Daoy (cell line): ENCODE measurements at regions not wholly inside any gene's neighbourhood (a gene's known extent, or its start where the extent isn't known, plus 50 kb on each side); places are given as distances from the start of the nearest gene placed in this dataset.
"Not testable (repeated sequence)": the region's sequence is repeated elsewhere in the genome, so short reads cannot be mapped to it uniquely, and the experiment has no call there.

Experiments used
- DNase-seq: peaks from one replicate; pipeline ENCODE4 v3.0.0-alpha.2; 2015; ENCODE audit warnings: low read depth

DNA sequence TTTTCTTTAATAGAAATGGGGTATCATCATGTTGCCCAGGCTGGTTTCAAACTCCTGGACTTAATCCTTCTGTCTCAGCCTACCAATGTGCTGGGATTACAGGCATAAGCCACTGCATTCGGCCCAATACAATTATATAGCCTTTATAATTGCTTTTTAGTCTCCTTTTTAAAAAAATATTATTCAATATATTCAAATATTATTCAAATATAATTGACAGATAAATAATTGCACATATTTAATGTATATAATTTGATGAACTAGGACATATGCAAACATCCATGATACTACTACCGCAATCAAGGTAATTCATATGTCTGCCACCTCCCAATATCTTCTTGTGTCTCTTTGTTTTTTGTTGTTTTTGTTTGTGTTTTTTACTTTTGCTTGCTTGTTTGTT lies 894.2 kb upstream of the PTPRD start:
- DNase-seq: no peak

DNA sequence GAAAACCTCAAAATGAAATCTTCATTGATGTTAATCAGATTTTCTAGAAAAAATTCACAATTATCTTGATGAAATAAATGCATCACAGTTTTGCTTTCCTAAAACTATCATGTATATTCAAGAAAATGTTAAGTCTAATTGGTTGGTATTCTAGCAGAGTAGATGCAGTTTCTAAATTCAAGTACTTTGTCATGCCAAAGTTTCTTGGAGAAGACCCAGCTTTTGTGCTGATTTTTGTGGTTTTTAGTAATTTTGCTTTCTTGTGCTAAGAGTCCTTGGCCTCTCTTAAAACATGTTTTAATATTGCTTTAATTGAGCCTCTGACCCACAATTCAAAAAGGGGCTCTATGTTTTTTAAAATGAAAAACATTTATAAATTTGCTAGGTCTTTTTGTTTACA lies 924.8 kb upstream of the PTPRD start:
- no peak for DNase-seq

DNA sequence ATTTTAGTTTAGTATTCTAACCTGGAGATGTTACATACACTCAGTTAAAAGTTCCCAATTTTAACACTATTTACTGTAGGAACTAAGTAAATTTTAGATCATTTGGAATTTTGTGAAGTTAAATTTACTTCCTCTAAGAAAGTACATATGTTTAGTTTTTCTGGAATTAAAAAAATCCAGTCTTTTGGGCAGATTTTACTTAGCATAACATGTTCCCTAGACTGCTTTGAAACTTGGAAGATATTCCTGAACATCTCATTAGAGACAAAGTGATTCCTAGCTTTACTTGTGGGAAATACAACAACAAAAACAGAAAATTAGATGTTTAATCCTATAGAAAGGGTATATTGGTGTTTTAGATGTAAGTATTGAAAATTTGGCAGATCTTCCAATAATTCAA lies 930.0 kb upstream of the PTPRD start:
- no peak for DNase-seq

DNA sequence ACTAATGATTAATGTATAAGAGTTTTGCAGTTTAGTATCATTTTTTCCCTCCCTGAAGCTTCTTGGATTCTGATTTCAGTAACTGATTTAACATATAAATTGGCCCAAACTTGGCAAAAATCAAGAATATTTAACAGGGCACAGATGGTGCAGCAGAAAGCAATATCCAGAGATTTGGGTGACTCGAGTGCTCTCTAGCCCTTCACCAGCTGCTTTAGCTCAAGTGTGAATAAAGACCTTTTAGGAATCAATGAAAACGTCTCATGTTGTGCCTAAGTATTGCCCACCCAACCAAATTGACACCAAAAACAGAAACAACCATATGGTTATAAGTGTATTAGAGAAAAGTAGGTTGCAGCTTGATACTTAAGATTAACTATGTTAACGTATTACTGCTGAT lies 933.4 kb upstream of the PTPRD start:
- DNase-seq: no peak

DNA sequence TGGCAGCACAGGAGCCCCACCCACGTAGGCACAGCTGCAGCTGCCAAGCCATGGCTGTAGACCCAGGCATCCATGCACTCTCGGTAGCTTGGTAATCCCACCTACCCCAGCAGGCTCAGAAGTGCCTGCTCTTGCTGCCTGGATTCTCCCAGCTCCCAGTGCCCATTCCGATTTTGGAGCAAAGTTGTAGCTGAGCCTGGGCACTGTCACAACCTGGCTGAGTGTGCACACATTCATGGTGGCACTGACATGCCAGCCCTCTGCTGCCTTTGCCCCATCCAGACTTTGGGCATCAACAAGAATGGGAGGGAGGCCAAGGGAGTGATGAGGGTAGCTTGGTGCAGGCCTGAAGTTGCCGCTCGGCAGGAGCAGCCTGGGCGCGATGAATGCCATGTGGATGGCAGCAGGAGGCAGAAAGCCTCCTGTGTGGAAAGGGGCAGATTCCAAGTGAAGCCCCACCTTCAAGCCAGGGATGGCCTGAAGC lies 936.6 kb upstream of the PTPRD start:
- no peak for DNase-seq

DNA sequence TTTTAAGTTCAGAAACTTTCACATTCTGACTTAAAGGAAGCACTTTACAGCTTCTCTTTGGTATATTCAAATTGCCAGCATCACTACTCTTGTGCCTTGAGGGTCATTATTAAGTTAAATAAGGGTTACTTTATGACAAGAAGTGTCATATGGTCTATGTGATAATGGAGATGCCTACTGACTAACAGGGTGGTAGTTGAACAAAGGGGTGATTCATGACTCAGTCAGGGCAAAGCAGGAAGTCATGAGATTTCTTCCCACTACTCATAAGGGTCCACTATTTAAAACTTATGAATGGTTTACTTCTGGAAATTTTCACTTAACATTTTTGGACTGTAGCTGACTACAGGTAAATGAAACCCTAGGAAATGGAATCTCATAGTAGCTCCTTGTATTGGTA lies 938.3 kb upstream of the PTPRD start:
- DNase-seq: peak; percentile 62

DNA sequence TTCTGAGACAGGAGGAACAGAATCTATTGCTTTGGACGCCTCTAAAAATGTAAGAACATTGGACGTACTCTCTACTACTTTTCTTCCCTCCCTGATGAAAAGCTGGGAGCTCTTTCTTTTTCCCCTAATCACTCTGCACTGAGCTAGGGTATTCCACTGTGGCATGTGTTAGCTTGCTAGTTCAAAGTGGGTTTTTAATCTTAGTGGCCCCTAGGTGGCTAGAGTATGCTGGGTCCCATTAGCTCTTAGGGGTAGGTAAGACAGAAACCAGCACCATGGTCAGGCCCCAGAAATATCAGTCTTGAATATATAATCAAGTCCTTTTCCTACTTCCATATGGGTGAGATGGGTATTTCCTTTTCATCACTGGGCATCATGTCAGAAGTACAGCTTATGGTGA lies 945.2 kb upstream of the PTPRD start:
- no peak for DNase-seq

DNA sequence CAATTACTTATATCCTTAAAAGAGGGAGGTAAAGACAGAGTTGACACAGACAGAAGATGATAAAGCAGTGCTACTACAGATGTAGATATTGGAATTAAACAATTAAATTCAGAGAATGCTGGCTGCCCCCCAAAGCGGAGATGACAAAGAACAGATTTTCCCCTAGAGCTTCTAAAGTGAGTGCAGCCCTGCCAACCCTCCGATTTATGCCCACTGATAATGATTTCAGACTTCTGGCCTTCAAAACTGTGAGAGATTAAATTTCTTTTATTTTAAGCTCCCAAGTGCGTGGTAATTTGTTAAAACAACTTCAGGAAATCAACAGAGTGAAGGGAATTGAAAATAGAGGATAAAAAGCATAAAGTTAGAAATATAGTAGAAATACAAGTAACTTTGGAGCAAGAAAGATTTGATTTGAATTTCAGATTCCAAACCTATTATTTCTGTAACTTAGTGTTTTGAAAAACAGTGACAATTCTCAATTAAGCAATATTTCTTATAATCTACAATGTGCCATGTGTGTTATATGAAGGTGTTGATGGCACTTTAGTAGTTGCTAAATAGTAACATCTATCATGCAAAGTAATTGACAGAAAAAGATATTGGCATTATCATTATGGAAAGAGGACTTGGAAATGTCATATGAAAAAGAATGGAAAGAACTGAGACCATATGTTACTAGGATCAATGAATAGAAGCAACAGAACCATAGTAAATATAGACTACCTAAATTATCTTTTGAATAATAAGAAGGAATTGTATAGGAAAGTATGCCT lies 946.4 kb upstream of the PTPRD start:
- DNase-seq: no peak

DNA sequence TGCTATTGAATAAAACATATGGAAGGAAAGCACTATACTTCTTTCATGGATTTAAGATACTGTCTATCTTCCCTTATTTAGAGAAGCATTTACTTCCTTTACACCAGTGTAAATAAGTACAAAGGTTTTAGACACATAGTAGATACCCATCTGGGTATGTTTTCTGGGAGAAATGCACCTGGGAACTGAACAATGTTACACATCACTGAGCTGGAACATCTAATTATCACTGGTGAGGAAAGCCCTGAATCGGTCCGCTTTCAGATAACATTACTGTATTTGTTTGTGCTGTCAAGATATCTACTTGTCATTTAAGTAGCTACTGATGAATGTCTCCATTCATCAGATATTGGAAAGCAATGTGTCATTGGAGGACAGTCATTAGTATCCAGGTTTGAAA lies 964.7 kb upstream of the PTPRD start:
- no peak for DNase-seq

DNA sequence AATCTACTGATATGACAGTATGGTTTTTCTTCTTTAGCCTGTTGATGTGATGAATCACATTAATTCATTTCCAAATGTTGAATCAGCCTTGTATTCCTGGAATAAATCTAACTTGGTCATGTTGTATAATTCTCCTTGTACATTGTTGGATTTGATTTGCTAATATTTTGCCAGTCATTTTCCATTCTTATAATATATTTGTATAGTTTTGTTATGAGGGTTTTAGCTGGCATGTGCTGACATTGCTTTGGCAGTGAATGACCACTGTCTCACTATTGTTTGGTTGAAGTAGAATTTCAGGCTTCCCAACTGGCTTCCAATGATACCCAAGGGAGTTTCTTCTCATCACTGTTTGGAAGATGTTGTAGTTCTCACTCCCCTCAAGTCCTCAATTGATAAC lies 983.0 kb upstream of the PTPRD start:
- no peak for DNase-seq

DNA sequence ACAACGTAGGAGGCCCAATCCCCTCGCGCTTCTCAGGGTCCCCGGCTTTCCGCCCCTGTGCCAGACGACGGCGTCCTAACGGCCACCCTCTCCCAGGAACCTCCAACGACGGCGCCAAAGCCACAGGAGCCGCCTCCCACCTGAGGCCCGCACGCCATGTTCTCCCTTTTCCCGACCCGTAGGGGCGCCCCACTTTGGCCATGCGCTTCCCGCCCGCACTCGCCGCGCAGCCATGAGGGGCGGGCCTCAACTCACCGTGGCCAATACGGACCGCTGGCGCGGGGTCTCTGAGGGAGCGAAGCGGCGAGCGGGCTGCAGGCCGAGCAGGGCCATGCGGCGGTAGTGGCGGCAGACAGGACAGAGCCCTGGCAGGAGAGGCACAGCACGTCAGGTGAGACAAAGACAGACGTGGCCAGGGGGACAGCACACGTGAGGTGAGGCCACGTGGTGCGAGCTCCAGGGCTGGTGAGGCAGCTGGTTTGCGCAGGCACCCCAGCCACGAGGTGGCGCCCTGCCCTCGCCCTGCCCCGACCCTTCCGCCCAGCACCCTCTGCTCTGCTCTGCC lies 1005.5 kb upstream of the PTPRD start:
- DNase-seq: peak; percentile 91

DNA sequence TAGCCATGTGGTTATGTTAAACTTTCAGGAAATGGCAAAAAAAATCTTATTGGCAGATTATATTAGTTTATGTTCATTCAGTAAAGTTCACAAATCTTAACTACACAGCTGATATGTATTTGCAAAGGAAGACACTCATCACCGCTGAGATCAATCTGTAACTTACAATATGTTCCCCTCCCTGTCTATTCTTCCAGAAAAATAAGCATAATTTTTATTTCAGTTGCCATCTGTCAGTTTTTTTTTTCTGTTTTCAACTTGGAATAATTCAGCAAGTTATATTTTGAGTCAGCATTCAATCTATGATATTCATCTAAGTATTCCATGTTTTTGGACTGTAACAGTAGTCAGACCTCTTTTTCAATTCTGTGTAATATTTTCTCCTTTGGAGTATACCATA lies 1019.9 kb upstream of the PTPRD start:
- no peak for DNase-seq

DNA sequence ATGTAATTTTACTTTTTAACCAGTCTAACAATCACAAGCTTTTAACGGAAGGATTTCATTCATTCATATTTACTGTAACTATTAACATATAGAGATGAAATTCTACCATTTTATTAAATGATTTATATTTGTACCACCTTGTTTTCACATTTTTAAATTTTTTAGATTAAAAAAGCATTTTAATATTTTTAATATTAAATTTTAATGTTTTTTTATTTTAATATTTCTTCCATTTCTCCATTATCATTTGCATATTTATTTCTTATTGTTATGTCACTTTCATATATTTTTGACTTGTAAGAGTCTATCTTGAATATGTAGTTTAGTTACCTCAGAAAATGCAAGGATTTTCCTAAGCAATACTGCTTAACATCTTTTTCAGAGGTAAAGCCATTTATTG lies 1034.0 kb upstream of the PTPRD start:
- no peak for DNase-seq

DNA sequence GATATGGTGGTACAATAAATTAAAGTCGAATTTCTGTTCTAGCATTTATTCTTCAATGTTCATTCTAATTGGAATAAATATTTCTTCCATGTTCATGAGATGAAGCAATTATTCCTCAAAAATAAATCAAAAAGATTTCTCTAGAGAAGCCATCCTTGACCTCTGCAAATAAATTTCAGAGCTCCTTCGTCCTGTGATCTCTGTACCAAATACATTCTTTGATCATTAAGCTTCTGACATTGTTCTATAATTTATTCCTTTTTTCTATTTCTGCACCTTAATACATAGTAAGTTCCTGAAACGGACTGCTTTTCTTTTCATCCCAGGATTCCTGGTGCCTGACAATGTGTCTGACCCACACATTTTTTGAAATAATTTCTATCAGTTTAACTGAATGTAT lies 1039.3 kb upstream of the TYRP1 start:
- DNase-seq: no peak

DNA sequence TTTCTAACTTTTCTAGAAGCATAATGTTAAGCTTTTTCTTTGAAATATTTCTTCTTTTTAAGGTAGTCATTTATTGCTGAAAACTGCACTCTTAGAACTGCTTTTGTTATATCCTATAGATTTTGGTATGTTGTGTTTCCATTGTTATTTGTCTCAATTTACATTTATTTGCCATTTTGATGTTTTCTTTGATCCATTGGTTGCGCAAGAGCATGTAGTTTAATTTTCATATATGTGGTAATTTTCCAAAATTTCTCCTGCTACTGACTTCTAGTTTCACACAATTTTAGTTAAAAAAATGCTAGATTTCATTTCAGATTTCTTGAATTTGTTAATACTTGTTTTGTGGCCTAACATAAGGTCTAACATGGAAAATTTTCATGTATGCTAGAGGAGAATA lies 1029.3 kb upstream of the TYRP1 start:
- no peak for DNase-seq

DNA sequence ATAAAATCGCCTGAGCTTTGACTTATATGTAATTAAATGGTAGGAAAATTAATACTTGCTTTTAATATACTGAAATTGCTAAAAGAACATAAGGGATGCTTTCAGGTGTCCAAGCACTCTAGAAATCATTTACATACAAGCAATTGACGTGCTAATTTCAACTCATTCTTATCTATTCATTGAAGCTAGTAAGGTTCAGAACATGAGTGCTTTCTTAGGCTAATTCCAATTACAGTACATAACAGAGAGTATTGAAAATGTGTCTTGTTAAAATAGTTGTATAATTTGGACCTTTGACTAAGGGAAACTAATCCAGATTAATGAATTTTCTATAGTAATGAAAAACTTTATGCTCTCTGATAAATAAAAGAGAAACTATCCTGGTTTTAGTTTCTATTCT lies 1016.4 kb upstream of the TYRP1 start:
- no peak for DNase-seq

DNA sequence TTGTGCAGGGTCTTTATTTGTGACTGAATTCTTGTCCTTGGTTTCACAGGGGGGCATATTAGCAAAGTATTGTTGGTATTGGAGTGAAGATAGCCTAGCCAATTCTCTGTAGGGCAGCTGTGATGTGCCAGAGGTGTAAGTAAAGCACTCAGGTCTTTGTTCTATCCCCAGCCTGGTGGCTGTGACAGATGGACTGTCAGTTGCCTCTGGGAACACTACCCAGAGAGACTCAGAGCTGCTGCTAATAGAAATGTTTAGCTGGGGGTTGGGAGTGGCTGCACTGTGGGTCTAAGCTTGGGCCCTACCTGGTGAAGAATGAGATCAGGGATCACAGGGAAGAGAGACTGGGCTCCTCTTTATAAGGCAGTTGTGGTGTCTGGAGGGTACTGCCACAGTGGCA lies 1006.5 kb upstream of the TYRP1 start:
- DNase-seq: no peak

DNA sequence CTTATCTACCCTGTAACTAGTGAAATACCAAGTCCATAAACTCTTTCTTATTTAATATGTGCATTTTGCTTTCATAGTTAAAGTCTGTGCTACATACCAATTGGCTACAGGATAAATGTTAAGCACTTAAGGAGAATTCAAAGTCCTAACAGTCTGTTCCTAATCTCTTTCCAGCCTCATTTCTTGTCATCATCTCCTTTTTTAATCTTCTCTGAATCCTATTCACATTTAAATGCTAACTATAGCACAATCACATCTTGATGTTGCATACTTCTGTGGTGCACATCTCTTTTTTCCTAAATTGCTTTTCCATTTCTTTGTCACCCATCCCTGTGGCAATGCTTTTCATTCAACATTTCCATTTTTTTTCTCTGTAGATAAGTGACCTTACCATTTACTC lies 996.1 kb upstream of the TYRP1 start:
- no peak for DNase-seq

DNA sequence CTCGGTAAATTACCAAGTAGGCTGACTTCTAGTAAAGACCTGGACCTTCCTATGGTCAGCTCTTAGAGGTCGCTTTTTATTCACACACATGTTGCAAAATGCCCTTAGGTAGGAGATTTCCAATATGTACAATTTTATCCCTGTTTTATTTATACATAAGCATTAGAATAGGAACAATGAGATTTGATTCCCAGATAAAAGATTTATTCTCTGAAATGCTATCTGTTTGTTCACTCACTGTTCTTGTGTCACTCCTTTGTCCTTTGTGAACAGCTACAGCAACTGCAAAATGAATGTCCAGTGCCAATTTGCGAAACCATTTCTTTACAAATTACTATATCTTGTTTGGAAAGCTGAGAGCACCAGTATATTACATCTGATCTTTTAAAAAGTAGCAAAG lies 991.5 kb upstream of the TYRP1 start:
- DNase-seq: no peak

DNA sequence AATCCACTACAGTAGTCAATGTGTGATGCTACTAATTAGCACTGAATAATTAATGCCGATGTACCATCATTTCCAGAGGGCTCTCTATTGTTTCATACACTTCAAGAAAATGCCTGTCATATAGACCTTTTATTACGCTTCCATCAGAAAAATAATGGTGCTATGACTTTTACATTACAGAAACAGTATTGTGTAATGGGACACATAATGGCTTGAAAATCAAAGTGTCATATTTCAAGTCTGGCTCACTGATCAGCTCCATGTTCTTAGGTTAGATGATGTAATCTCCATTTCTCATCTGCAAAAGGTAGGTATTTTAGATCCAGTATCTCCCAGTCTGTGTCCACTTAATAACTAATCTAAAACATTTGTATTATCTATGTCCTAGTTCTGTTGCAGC lies 990.6 kb upstream of the TYRP1 start:
- no peak for DNase-seq

DNA sequence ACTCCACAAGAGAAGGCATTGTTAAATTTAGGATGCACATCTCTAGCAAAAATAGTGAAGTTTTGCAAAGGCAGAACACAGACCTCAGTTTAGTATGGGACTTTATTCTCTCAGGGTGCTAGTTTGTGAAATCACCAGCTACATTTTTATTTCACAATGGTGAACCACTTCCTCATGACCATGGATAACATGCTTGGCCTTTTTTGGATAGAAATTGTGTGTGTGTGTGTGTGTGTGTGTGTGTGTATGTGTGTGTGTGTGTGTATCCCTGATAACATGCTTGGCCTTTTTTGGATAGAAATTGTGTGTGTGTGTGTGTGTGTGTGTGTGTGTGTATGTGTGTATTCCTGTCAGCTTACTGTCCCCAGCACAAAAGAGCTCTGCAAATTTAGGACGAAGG lies 989.0 kb upstream of the TYRP1 start:
- not testable (repeated sequence) for DNase-seq

DNA sequence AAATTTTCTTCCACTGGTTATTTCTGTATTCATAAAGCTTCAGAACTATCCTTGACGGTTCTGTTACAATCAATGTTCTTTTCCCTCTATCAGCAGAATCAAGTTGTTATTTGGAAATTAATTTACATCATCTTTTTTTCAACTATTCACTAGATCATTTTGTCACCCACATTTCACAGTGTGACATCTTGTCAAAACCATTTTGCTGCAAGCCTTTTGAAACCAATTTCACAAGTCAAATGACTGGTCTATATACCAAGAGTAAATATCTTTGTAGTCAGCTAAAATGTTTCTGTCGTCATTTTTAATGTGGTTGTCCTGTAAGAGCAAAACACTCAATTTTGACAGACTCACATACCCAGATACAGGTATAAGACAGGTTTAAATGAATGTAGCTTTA lies 984.3 kb upstream of the TYRP1 start:
- DNase-seq: no peak

DNA sequence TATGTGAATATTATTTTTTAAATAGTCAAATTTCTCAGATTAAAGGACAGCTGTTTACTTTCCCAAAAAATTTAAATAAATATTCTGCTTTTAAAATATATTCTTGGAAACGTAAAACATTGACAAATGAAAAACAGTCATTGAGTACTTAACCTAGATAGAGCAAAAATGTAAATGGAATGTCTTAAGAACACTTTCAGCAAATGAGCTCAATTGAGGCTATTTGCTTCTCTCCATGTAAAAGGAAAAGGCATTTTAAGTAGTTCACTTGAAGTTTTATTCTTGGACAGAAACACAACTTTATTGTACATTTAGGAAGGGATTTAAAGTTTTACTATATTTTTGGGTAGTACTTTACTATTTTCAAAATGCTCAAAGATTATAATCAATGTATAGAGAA lies 983.6 kb upstream of the TYRP1 start:
- DNase-seq: no peak

DNA sequence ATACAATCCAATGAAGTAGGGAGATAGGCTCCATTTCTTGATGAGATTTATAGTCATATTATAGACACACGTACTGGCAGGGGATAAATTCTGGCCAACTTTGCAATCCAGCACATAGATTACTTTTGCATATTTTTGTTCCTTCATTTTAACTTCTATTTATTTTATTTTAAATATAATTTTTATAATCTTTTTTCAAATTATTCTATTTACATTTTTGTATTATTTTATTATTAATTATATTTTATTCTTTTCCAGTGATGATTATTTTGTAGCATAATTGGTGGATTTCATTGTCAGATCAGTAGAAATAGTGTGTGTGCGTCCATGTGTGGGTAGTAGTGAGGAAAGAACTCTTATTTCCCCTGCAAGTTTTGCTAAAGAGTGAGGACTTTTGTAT lies 980.1 kb upstream of the TYRP1 start:
- no peak for DNase-seq
